ENCODE measurements at regions not wholly inside any gene's neighbourhood (a gene's known extent, or its start where the extent isn't known, plus 50 kb on each side); places are given as distances from the start of the nearest gene placed in this dataset.
"Not testable (repeated sequence)": the region's sequence is repeated elsewhere in the genome, so short reads cannot be mapped to it uniquely, and the experiment has no call there.

- not testable (repeated sequence) for TF ChIP-seq POLR2A (IDR thresholded peaks at IDR 0.05); CTCF (IDR thresholded peaks at IDR 0.05); POLR2AphosphoS5 (IDR thresholded peaks at IDR 0.05; ENCODE audit: insufficient read depth in 1 of 2, low read depth in 1 of 2)
These were observed 61.5 kb upstream of the GOLGA8Q start for GRCh38 chr15:30490334-30490733.
